Panc1 (cell line): ENCODE measurements at regions not wholly inside any gene's neighbourhood (a gene's known extent, or its start where the extent isn't known, plus 50 kb on each side); places are given as distances from the start of the nearest gene placed in this dataset.
"Not testable (repeated sequence)": the region's sequence is repeated elsewhere in the genome, so short reads cannot be mapped to it uniquely, and the experiment has no call there.

Experiments used
- ATAC-seq: fragments of 200-7000 bp; cut with Tn5 transposase; 2 replicates; pipeline ENCODE4 v1.9.1; 2020; ENCODE audit warnings: mild to moderate bottlenecking, moderate library complexity
- BruUV-seq: library from RNA; stranded (reverse); fragments of 400-500 nt; replicated peaks from 2 replicates; lab custom pipeline; 2021; lab: Mats Ljungman, UMichigan
- CTCF ChIA-PET: fragments of 300-600 bp; sonication (Branson Sonifier 250); formaldehyde crosslinking; loops from one replicate; lab custom pipeline; 2022; ENCODE audit warnings: antibody characterized with exemption; lab: Charles Lee
- POLR2A ChIA-PET: fragments of 300-600 bp; sonication (Branson Sonifier 250); formaldehyde crosslinking; loops from one replicate; lab custom pipeline; 2022; ENCODE audit warnings: antibody characterized with exemption; lab: Charles Lee
- DNase-seq: peaks from one replicate; pipeline ENCODE4 v3.0.0-alpha.2; 2010; ENCODE audit warnings: low read depth, low spot score
- H3K27ac ChIP-seq: 2 replicates; pipeline ENCODE4 v1.5.1; 2011; ENCODE audit warnings: mild to moderate bottlenecking, low read length, inconsistent platforms
- H3K27me3 ChIP-seq: fragments of 200-500 bp; sonication (Bioruptor generic); 2 replicates; pipeline ENCODE4 v1.6.0; 2014; ENCODE audit warnings: low read length, inconsistent platforms; ENCODE audit not compliant: control insufficient read depth, insufficient read depth
- H3K36me3 ChIP-seq: fragments of 200-500 bp; sonication (Bioruptor generic); 2 replicates; pipeline ENCODE4 v1.5.1; 2014; ENCODE audit warnings: inconsistent platforms, mild to moderate bottlenecking, low read length, moderate library complexity; ENCODE audit not compliant: control insufficient read depth, insufficient read depth
- H3K4me1 ChIP-seq: 2 replicates; pipeline ENCODE4 v1.5.1; 2011; ENCODE audit warnings: inconsistent platforms, mild to moderate bottlenecking, low read length, moderate library complexity; ENCODE audit not compliant: control insufficient read depth, insufficient read depth
- H3K4me3 ChIP-seq, 2 experiments: 2 replicates each; pipeline ENCODE4 v1.5.1; 2011 to 2012; ENCODE audit warnings: low read depth in 2 of 2, low read length in 2 of 2, mild to moderate bottlenecking in 2 of 2, inconsistent platforms in 1 of 2, moderate library complexity in 1 of 2
- H3K9me3 ChIP-seq: fragments of 200-500 bp; sonication (Bioruptor generic); 2 replicates; pipeline ENCODE4 v1.5.1; 2014; ENCODE audit warnings: low read depth, mild to moderate bottlenecking, inconsistent platforms, low read length, moderate library complexity; ENCODE audit not compliant: control insufficient read depth, insufficient read depth
- POLR2AphosphoS5 ChIP-seq: IDR thresholded peaks from 2 replicates; pipeline ENCODE4 v1.6.1; 2012; ENCODE audit warnings: mild to moderate bottlenecking, low read depth, low read length, moderate library complexity
- SIN3A ChIP-seq: IDR thresholded peaks from 2 replicates; pipeline ENCODE4 v1.6.1; 2012; ENCODE audit warnings: low read depth, mild to moderate bottlenecking, low read length, moderate library complexity, borderline replicate concordance; ENCODE audit not compliant: insufficient read depth
- TCF7L2 ChIP-seq: IDR thresholded peaks from 2 replicates; pipeline ENCODE4 v1.6.1; 2011; ENCODE audit warnings: mild to moderate bottlenecking, low read depth, low read length, inconsistent platforms
- in situ Hi-C: cut with HindIII; loops from 2 replicates; pipeline ENCODE4 v1.10.0; 2016; ENCODE audit warnings: low sequenced_read_pairs, low pct_unique_long_range_greater_than_20kb
- intact Hi-C: fragments of 100-400 bp; cut with micrococcal nuclease; formaldehyde crosslinking; loops from one replicate; pipeline ENCODE4 v1.10.0; 2022; ENCODE audit not compliant: unreplicated experiment
- TF ChIP-seq, protein P1 (sequence below), 2 experiments: IDR thresholded peaks; 2 replicates each; pipeline ENCODE4 v1.6.1; 2011 to 2012; ENCODE audit warnings: low read depth in 2 of 2, control low read depth in 1 of 2, low read length in 1 of 2, mild to moderate bottlenecking in 1 of 2, moderate library complexity in 1 of 2; ENCODE audit not compliant: insufficient read depth in 1 of 2
- TF ChIP-seq, protein P2 (sequence below): fragments of 450-650 bp; IDR thresholded peaks from 2 replicates; pipeline ENCODE4 v1.5.1; 2017; ENCODE audit warnings: mild to moderate bottlenecking

DNA sequence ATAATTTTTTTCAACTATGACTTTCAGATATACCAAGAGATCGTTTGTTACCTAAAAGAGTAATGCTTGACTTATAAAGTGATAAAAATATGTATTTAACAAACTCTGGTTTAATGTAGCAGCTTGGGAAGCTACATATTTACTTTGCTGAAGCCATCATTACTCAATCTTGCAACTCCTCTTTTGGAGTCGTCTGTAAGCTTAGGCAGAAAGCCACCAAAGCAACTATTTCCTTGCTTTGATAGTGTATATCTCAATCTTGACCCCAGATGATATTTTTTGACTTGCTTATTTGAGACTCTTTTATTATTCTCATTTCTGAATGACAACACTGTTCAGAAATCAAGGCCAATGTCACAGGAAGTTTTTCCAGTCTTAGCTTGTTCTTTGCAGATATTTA, 183.0 kb downstream of the SAMD5 start:
- H3K36me3 ChIP-seq = no peaks in the 10 kb centered on the region
- H3K9me3 ChIP-seq = no peaks in the 10 kb centered on the region
- ChIA-PET CTCF (no interaction called here), POLR2A (no interaction called here)
- H3K4me1 ChIP-seq = no peaks in the 10 kb centered on the region
- no peak overlapping the region for H3K27ac ChIP-seq
- in situ Hi-C loops (no loop called here), intact Hi-C loops (no loop called here)
- no peaks in the 10 kb centered on the region for H3K27me3 ChIP-seq
- no peak for DNase-seq
- no TSS peak for BruUV-seq
- no peak for ATAC-seq
- H3K4me3 ChIP-seq = no peak overlapping the region
- TF ChIP-seq, protein P1, sequence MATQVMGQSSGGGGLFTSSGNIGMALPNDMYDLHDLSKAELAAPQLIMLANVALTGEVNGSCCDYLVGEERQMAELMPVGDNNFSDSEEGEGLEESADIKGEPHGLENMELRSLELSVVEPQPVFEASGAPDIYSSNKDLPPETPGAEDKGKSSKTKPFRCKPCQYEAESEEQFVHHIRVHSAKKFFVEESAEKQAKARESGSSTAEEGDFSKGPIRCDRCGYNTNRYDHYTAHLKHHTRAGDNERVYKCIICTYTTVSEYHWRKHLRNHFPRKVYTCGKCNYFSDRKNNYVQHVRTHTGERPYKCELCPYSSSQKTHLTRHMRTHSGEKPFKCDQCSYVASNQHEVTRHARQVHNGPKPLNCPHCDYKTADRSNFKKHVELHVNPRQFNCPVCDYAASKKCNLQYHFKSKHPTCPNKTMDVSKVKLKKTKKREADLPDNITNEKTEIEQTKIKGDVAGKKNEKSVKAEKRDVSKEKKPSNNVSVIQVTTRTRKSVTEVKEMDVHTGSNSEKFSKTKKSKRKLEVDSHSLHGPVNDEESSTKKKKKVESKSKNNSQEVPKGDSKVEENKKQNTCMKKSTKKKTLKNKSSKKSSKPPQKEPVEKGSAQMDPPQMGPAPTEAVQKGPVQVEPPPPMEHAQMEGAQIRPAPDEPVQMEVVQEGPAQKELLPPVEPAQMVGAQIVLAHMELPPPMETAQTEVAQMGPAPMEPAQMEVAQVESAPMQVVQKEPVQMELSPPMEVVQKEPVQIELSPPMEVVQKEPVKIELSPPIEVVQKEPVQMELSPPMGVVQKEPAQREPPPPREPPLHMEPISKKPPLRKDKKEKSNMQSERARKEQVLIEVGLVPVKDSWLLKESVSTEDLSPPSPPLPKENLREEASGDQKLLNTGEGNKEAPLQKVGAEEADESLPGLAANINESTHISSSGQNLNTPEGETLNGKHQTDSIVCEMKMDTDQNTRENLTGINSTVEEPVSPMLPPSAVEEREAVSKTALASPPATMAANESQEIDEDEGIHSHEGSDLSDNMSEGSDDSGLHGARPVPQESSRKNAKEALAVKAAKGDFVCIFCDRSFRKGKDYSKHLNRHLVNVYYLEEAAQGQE (IDR thresholded peaks at IDR 0.05; ENCODE audit: insufficient read depth in 1 of 2, low read depth in 2 of 2, low read length in 1 of 2) = no peak
- TF ChIP-seq SIN3A = no peak
- no peak for TF ChIP-seq TCF7L2
- no peak for TF ChIP-seq POLR2AphosphoS5
- TF ChIP-seq, protein P2, sequence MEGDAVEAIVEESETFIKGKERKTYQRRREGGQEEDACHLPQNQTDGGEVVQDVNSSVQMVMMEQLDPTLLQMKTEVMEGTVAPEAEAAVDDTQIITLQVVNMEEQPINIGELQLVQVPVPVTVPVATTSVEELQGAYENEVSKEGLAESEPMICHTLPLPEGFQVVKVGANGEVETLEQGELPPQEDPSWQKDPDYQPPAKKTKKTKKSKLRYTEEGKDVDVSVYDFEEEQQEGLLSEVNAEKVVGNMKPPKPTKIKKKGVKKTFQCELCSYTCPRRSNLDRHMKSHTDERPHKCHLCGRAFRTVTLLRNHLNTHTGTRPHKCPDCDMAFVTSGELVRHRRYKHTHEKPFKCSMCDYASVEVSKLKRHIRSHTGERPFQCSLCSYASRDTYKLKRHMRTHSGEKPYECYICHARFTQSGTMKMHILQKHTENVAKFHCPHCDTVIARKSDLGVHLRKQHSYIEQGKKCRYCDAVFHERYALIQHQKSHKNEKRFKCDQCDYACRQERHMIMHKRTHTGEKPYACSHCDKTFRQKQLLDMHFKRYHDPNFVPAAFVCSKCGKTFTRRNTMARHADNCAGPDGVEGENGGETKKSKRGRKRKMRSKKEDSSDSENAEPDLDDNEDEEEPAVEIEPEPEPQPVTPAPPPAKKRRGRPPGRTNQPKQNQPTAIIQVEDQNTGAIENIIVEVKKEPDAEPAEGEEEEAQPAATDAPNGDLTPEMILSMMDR = no peak

DNA sequence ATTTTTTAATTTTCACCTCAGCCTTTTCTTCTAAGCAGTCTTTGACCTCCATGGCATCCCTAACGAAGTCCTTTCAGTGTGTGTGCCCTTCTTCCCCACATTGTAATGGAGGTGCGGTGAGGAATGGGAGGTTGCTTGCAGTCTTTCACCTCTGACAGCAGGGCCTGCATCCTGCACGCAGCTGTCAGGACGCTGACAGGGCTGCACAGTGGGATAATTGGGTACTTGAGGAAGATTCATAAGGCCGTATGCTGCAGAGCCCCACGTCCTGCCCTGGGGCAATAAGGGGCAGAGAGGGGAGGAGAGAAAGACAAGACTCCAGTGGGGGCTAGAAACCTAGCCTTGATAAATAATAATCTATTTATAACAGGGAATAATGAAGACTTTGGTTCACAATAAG, 184.7 kb downstream of the SAMD5 start:
- H3K4me3 ChIP-seq = no peak overlapping the region
- no peaks in the 10 kb centered on the region for H3K36me3 ChIP-seq
- no peaks in the 10 kb centered on the region for H3K27me3 ChIP-seq
- in situ Hi-C loops (no loop called here), intact Hi-C loops (no loop called here)
- CTCF ChIA-PET = no interaction called here
- H3K9me3 ChIP-seq = no peaks in the 10 kb centered on the region
- ATAC-seq = no peak
- TF ChIP-seq, protein P1 (IDR thresholded peaks at IDR 0.05; ENCODE audit: insufficient read depth in 1 of 2, low read depth in 2 of 2, low read length in 1 of 2) = no peak
- TF ChIP-seq SIN3A = no peak
- TF ChIP-seq, protein P2 = no peak
- no peak for TF ChIP-seq TCF7L2
- no peak for TF ChIP-seq POLR2AphosphoS5
- POLR2A ChIA-PET = no interaction called here
- no peak overlapping the region for H3K27ac ChIP-seq
- DNase-seq = no peak
- no peaks in the 10 kb centered on the region for H3K4me1 ChIP-seq
- no TSS peak for BruUV-seq

DNA sequence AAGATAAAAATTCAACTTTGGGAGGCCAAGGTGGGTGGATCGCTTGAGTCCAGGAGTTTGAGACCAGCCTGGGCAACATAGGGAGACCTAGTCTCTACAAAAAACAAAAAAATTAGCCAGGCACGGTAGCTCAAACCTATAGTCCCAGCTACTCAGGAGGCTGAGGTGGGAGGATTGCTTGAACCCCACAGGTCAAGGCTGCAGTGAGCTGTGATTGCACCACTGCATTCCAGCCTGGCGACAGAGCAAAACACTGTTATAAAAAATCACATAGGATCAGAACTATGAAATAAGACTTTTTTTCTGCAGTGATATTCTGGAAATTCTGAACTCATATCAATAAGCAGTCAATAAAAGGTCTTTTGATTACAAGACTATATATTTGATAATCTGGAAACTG, 186.1 kb downstream of the SAMD5 start:
- DNase-seq, intact Hi-C loops, BruUV-seq, H3K27me3 ChIP-seq, H3K4me1 ChIP-seq, H3K27ac ChIP-seq, ATAC-seq, H3K9me3 ChIP-seq, CTCF ChIA-PET, in situ Hi-C loops, POLR2A ChIA-PET, H3K4me3 ChIP-seq, H3K36me3 ChIP-seq: not testable (repeated sequence)
